ENCODE measurements at regions not wholly inside any gene's neighbourhood (a gene's known extent, or its start where the extent isn't known, plus 50 kb on each side); places are given as distances from the start of the nearest gene placed in this dataset.

- TF ChIP-seq CTCF (IDR thresholded peaks at IDR 0.05; ENCODE audit: insufficient read depth, low read length, poor library complexity, severe bottlenecking) = no peak
- no peak for TF ChIP-seq EZH2phosphoT487 (conservative IDR thresholded peaks at IDR 0.05; ENCODE audit: low read length)
These were observed 482.4 kb downstream of the OMA1 start for GRCh38 chr1:58064166-58064565.
